Cerebellar nuclear complex (tissue), 1 donor: ENCODE measurements at regions not wholly inside any gene's neighbourhood (a gene's known extent, or its start where the extent isn't known, plus 50 kb on each side); places are given as distances from the start of the nearest gene placed in this dataset.

Experiments used
- DNase-seq, 2 experiments: peaks; one replicate each; lab custom pipeline; 2025; lab: John Stamatoyannopoulos, UW

DNA sequence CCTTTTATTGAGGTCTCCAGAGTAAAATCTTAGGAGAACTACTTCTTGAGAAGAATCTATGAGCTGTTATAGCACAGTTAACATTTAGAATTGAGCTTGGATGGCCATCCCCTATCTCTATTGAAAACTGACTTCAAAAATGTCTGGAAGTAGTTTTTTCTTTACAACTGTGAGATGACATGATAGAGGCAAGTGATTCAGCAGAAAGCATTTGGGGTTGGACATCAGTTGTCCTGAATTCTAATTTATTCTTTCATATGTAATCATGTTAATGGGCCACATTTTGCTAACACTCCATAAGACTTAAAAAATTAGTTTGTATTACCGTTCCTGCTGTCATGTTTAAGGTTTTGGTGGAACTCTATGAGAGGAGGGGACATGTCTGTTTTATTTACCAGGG, 237.0 kb upstream of the SLC14A2 start:
- DNase-seq = no peak

GRCh38 chr18:45378933-45379332, 236.3 kb upstream of the SLC14A2 start:
- DNase-seq = no peak

GRCh38 chr18:45379903-45380302, 235.4 kb upstream of the SLC14A2 start:
- no peak for DNase-seq

GRCh38 chr18:45381282-45381681, 234.0 kb upstream of the SLC14A2 start:
- no peak for DNase-seq

DNA sequence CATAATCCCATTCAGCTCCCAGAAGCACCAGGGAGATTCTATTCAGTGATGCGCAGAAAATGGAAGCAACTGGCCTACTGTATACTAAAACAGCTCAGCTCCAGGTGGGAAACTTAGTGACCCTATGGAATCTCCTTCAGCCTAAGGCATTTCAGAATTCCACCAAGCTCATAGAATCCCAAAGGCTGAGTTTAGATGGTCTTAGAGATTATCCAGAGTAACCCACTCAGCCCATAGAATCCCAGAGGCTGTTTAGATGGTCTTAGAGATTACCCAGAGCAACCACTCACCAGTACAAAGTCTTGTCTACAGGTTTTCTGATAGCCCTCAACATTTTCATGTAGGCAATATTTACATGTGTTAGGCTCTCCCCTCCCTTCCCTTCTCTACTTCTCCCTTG, 232.0 kb upstream of the SLC14A2 start:
- DNase-seq = no peak

DNA sequence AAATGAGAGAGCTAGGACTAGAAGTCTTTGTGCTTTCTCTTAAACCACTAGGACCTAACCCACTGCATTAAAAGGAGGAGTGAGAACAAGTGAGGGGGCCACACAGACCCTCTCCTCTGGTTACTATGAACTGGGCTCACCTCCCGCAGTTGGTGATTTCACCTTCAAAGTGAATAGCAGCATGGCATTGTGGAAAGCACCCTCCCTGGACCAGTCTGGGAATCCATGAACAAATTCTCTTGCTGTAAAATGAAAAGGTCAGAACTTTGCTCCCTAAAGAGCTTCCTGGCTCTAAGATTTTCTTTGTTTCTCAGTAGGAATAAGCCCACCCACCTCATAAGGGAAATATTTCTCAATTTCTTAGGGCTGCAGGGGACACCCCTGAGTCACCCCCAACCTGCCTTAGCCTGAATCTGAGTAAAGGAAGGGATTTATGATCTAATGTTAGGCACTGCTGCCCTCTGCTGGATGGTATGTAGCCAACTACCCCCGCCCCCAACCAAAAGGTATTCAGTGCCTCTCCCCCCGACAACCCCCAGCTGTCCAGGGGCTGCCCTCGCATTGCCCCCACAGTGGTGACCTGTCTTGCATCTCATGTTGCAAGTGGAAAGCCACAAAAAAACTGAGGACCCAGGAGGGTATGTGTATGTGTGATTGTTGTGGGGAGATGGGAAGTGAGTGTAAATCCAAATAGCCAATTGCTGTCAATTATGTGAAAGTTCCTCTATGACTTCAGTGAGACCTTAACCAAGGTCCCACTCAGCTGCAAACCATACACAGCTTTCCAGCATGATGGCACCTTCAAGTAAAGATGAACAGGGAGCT, 230.9 kb upstream of the SLC14A2 start:
- DNase-seq = no peak

GRCh38 chr18:45384962-45385315, 230.3 kb upstream of the SLC14A2 start:
- no peak for DNase-seq

DNA sequence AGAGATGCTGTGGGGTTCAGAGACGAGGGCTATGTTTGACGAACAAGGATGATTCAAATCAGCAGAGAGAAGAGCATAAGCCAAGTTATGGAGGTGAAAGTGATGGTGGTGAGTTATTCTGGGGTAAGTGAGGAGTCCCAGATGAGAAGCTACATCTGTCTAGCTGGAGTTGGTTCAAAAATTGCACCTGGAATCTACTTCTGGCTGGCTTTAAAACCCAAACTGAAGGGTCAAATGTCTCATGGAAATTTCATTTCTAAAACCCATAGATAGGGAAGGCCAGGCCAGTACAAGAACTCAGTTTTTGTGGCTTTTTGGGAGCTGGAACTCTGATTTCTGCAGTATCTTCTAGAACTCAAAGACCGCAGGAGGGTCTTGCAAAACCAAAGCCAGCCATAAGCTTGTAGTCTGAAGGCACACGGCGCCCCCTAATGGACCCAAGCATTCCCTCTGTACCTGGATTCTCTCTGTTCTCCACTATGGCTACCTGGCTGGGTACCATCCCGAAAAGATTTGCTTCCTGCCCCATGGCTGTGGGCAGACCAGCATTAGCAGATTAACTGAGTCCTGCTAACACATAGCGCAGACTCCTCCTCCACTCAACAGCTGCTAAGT, 229.1 kb upstream of the SLC14A2 start:
- no peak for DNase-seq

DNA sequence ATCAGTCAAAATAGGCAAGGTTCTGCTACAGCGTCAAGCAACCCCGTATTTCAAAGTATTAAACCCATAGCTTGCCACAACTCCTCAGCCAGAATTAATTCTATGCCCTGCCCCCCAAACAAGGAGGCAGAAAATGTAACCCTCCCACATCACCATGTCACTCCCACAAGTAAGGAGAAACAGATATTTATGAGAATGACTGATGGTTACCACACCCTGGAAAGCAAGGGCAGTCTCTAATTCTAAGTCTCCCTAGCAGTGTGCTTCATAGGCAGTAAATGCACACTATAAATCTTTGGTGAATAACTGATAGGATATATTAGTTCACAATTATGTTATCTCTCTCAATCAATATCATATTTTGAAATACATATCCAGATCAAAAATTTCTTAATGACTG, 228.0 kb upstream of the SLC14A2 start:
- no peak for DNase-seq

DNA sequence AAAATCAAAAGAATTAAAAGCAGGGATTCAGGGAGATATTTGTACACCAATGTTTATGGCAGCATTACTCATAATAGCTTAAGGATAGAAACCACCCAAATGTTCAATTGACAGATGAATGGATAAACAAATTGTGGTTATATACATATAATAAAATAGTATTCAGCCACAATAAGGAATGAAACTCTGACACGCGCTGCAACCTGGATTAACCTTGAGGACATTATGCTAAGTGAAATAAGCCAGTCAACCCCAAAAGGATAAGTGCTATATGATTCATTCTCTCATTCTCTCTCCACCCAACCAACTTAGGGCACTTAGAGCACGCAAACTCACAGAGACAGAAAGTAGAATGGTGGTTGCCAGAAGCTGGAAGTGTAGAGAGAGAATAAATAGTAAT, 216.8 kb upstream of the SLC14A2 start:
- DNase-seq = no peak

DNA sequence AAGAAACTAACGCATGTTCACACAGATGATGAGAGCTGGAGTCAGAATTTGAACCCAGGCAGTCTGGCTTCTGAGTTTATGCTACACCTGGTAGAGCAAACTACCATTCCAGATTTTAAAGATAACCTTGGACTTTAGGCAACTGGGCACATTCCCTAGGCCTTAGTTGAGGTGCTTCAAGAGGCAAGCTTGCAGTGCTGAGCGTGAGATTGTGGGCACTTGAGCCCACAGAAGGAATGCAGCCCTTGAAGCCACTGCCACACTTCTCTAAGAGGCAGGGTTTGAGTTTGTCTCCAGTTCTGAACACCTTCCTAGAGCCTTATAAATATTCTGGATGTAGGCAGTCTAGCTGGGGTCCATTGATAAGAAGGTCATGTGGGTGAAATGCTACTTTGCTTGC, 216.1 kb upstream of the SLC14A2 start:
- DNase-seq = no peak

DNA sequence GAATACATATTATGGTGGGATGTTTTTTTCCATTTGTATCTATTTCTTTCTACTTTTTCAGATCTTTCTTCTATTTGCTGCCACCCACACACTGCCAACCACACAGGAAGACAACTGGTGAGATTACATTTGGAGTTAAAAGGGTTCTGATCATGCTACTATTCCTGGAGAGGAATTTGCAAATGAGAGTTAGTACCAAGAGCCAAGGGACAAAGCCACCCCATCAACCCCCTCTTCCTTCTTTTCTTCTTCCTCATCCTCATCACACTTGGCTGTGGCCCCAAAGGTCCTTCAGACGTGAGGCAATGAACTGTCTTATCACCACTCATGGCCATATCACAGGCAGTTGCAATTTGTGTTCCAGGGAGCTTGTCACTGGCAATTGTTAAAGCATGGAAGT, 215.6 kb upstream of the SLC14A2 start:
- no peak for DNase-seq

- no peak for DNase-seq
Observed at GRCh38 chr18:45402485-45403056, 212.7 kb upstream of the SLC14A2 start.

DNA sequence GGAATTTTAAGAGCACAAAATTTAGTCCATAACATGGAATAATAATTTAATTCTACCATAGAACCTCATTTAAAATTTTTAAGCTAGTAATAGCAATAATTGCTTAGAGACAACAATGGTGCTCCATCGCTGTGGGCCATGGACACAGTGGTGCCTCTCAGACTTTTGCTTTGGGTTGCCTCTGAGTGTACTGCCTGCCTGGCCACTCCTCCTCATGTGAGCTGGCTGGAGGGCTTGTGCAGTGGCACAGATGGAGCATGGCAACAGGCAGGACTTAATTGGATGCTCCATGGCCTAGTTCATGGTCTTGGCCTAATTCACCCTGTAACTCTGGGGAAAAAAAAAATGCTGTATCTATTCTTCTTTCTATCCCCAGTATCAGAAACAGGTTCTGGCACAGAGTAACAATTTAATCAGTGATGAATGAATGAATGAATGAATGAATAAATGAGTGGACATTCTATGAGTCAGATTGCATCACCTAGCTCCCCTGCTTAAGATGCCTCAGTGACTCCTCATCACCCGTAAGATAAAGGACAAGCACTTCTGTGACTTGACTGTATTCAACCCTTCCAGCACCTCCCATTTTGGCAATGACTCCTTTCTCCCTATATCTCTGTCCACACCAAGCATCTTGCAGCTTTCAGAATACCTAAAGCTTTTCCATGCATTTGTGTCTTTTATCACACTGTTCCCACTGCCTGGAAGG, 211.8 kb upstream of the SLC14A2 start:
- DNase-seq = no peak

DNA sequence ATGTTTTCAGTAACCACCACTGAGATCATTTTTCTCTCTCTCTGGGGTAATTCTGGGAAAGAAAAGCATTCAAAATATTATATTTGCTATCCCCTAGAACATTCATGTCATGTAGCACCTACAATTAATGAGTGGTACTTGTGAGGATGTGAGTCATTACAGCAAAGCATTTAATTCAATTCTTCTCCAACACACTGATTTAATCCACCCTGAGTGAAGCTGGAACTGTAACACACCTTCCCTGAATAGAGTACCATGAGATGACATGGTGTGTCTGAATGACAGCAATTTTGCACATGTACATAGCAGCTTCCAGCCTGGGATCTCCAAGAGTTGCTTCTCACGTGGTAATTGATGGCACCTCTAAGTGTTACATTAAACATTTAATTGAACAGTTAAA, 207.1 kb upstream of the SLC14A2 start:
- DNase-seq = no peak

GRCh38 chr18:45409971-45410370, 205.3 kb upstream of the SLC14A2 start:
- DNase-seq = no peak

DNA sequence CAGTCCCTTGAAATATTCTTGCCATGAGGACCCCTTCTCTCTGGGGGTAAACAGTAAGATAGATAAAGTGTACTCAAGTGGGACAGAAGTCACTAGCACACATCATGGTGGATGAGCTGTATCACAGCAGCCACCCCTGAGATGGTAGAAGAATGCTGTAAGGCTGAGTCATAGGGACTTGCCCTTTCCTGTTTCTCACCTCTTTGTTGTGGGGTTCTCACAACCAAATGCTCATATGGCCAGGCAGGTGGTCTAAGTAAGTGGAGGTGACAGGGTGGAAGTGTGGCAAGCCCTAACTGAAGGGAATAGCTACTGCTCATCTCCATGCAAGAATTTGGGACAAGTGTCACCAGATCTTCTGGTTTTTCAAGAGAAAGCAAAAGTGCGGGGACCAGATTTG, 202.7 kb upstream of the SLC14A2 start:
- no peak for DNase-seq

- DNase-seq = no peak
Observed at GRCh38 chr18:45413180-45413836, 202.0 kb upstream of the SLC14A2 start.

DNA sequence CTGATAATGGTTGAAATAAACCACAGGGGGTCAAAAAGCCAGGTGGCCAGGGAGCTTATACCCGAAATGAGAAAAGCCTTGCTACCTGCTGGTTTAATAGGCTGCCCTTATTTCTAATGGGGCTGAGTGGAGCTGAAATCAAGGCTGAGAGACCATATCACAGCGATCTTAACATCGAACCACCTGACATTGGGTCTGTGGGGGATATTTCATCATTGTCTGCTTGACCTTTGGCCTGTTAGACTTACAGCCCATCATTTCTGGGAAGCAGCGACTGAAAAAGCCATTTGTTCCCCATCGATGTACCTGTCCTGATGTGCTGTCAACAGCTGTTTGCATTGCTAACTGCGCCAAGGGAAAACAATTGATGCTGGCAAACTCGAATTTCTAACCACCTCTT, 199.7 kb upstream of the SLC14A2 start:
- no peak for DNase-seq

DNA sequence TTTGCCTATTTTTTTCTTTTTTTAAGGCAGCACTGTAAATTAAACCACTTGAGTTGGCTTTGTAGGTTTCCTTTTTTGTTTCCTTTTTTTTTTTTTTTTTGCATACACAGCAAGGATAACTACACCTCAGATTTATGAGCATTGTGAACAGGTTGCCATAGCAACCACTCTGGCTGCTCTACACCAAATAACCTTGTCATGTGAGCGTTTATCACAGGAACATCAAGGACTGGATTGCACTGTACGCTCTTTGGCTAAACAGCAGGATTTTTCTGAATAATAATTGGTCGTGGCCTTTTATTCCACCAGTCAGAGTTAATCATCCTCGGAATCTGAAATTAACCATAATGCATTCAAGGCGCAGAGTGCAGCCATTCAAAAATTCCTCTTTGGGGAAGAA, 199.1 kb upstream of the SLC14A2 start:
- no peak for DNase-seq

DNA sequence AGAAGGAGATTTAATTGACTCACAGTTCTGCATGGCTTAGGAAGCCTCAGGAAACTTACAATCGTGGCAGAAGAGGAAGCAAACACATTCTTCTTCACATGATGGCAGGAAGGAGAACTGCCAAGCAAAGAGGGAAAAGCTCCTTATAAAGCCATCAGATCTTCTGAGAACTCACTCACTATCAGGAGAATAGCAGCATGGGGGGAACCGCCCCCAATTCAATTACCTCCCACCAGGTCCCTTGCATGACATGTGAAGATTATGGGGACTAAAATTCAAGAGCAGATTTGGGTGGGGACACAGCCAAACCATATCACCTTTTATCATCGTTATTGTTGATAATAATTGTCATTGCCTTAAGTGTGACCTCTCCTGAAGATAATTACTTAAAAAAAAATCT, 197.9 kb upstream of the SLC14A2 start:
- no peak for DNase-seq

GRCh38 chr18:45423659-45424058, 191.6 kb upstream of the SLC14A2 start:
- DNase-seq = no peak
